SK-MEL-5 (cell line): ENCODE measurements at regions not wholly inside any gene's neighbourhood (a gene's known extent, or its start where the extent isn't known, plus 50 kb on each side); places are given as distances from the start of the nearest gene placed in this dataset.

ENCODE experiments used
- DNase-seq: peaks from one replicate; pipeline ENCODE4 v3.0.0-alpha.2; 2016; ENCODE audit warnings: low read depth, low spot score
- in situ Hi-C: cut with HindIII; loops from 2 replicates; pipeline ENCODE4 v1.10.0; 2016; ENCODE audit warnings: low sequenced_read_pairs, high pct_unique_total_duplicates, low pct_unique_long_range_greater_than_20kb

DNA sequence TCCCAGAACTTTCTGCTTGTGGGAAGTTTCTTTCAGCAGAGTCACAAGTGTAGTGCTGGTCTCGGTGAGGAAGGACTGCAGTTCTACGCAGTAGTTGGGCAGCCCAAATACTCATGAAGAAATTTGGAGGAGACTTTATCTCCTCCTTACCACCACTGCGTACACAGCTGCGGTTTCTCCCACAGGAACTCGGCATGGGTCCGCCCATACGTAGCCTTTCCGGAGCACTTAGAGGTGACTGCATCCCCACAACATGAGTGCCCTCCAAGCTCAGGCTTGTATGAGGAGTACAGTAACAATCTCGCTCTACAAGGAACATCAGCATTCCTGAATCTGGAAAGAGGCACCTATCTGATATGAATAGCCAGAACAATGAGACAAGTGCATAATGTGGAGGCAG is 549.2 kb upstream of the SEMA3D start:
- no peak for DNase-seq
- in situ Hi-C loops: no loop called here

GRCh38 chr7:85734823-85735222 is 548.0 kb upstream of the SEMA3D start:
- in situ Hi-C loops: no loop called here

DNA sequence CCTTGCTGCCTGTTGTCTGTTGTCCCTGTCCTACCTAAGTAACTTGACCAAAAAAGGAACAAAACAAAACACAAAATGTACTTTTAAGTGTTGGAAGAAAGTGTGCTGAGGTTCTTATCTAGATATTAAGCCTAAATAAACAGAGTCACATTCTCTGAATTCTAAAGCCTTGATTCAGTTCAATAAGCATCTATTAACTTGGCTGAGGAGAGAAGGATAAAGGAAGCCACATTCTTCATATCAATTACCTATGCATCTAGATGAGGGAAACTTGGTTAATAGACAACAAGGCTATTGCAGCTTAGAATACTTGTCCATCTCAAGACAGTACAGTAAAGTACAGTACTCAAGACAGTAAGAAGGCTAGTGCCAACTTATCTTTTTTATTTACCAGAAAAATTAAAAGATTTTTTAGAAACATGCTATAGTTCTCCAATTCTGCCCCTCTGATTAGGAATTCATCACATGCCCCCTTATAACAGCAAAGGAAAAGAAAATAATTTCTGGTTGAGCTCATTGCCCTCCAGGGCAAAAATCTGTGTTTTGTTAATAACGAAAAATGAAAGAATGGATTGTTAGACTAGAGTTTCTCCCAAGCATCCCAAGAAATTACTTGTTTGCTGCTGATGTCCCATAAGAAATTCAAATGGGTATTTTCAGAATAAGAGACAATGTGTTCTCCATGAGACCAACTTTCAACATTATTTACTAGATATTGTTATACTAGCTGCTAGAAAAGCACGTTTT is 546.5 kb upstream of the SEMA3D start:
- peak; percentile 22 for DNase-seq
- in situ Hi-C loops: no loop called here

More at GRCh38 chr7:85734823-85735222, 548.0 kb upstream of the SEMA3D start:
- DNase-seq: no peak

GRCh38 chr7:85730012-85730411 is 543.2 kb upstream of the SEMA3D start:
- DNase-seq: peak; percentile 55
- in situ Hi-C loops: no loop called here

- no peak for DNase-seq
- in situ Hi-C loops: no loop called here
Observed at GRCh38 chr7:85725026-85725425, 538.2 kb upstream of the SEMA3D start.

DNA sequence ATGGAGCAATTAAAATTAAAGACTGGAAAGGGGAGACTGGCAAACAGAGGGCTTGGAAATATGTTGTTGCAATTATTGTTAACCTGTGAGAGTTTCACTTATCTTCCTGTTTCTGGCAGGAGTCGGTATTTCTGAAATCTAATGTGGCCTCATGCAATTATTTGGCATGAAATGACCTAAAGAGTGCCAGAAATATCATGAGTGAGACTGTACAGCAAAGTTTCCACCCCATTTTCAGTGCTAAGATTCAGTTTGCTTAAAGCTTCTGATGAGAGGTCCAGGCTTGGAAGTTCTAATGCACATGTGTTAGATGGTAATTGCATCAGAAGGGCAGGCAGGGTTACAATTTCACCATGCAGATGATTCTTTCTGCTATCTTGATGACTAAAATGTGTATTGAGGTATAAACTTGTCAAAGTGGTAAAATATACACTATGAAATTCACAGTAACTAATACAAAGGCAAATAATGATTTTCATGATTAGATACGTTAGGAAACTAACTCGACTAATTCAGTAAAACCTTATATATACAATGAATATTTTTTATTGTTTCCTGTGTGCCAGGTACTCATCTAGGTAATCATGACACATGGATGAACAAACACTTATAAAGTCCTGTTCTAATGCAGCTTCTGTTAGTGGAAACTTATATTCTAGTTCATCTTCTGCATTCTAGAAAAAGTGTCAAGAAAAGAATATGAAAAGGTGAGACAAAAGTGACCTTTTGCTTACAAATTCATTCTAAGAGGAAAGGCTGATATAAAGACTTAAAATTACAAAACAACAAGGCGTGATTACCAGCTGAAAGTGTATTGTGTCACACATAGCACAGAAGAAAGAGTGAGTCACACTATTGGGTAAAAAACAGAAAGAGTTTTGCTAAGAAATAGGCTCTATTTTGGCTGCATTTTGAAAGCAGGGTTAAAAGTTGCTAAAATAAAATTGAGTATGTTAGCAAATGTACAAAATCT is 533.4 kb upstream of the SEMA3D start:
- no peak for DNase-seq
- in situ Hi-C loops: no loop called here

DNA sequence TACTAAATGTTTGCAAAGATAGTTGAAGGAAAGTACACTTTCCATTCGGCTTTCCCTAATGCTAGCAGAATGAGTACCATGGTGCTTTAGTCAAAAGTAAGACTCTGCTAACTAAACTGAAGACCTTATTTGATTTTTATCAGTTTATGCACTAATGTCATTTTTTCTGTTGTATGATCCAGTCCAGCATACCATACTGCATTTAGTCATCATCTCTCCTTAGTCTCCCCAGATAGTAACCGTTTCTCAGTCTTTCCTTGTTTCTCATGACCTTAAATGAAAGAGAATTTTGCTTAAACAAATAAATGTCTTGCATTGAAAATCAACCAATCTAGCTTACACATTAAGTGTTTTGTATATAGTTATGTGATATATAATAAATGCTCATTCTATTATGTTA is 529.5 kb upstream of the SEMA3D start:
- no peak for DNase-seq
- in situ Hi-C loops: no loop called here

- in situ Hi-C loops: no loop called here
- no peak for DNase-seq
Observed at GRCh38 chr7:85714951-85715350, 528.1 kb upstream of the SEMA3D start.

DNA sequence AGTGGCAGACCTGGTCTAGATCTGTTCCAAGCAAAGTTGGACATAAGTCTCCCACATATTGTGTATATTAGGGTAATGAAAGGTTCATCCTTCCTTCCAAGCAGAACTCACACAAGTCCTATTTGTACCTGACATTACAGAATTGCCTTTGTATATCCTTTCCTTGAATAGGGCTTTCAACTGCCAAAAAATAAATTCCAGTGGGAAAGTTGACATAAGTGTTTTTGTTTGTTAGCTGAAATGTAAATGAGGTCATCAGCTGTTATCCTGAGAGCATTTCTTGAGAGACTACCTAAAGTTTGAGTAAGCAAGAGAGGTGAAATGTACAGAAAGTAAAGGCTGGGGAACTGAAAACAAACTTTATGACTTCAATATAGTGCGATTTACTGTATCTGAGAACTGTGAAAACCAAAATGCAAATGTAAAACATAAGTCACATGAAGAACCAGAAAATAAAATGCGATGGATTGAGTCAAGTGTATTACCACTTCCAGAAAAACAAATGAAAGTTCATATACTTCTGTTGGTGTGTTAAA is 527.3 kb upstream of the SEMA3D start:
- peak; percentile 60 for DNase-seq
- in situ Hi-C loops: no loop called here

- DNase-seq: no peak
- in situ Hi-C loops: no loop called here
Observed at GRCh38 chr7:85713171-85713570, 526.3 kb upstream of the SEMA3D start.

DNA sequence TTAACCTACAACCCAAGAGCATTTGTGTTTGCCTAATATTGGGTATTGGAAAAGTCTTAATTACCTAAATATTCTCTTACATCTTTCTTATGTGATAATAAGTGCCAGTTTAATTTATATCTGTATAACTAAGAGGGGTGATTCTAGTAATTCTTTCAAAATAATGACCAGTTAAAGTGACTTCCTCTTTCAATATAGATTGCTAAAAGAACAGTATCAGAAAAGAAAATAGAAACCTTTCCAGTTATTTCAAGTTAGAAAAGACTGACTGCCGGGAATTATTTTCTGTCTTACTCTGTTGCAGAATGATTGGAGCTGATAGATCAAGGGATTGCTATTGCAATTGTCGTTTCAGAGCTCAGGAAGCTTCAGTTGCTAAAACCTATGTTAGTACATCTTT is 525.0 kb upstream of the SEMA3D start:
- in situ Hi-C loops: no loop called here
- DNase-seq: no peak

DNA sequence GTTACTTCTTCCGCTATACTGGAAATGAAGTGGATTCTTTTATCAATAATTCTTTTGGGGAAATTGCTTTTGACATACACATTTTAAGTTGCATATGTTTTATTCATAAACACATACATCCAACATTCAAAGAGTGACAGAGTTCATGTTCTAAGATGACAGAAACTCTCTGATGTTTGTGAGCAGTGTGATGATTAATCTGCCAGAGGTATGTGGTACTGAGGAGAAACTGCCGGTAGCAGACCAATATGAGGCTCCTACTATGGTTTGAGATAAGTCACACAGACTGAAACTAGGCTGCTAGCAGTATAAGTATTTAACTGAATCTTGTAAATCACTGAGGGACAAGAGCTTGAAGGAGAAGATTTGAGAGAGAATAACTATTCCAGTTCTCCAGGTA is 524.1 kb upstream of the SEMA3D start:
- no peak for DNase-seq
- in situ Hi-C loops: no loop called here

- no peak for DNase-seq
- in situ Hi-C loops: no loop called here
Observed at GRCh38 chr7:85708221-85708620, 521.4 kb upstream of the SEMA3D start.

- DNase-seq: no peak
- in situ Hi-C loops: no loop called here
Observed at GRCh38 chr7:85705076-85705475, 518.2 kb upstream of the SEMA3D start.

- in situ Hi-C loops: no loop called here
- DNase-seq: no peak
Observed at GRCh38 chr7:85703251-85704010, 516.6 kb upstream of the SEMA3D start.

DNA sequence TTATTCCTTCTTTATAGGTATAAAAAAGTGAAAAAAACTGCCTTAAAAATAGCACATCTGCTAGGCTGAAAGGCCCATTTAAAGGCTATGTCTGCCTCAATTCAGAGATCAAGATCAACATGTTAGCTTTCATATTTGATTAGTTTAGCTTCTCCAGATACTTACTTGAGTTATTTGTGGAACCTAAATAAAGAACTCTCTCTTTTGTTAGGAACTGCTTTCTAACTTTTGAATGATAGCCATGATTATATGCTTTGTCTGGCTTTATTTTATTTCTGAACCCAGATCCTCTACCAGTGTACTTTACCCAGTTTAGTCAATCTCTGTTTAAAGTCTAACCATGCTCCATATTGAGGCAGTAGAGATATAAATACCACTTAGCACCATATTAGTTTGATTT is 515.5 kb upstream of the SEMA3D start:
- in situ Hi-C loops: no loop called here
- DNase-seq: no peak

DNA sequence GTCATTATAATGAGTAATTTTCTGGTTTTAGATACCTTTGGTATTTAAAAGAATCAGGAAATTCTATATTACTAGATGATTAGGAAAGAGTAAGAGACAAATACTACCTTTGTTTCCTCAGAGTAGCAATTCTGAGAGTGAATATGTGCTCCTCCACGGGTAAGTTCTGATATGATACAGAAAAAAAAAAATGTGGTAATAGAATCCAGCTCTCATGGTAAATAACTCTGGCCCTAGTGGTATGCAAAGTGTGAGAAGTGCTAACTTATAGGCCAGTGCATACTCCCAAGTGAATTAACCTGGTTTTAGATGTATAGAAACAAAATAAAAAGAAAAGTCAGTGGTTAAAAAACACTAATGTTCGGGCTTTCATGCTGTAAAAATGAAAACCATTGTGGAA is 512.6 kb upstream of the SEMA3D start:
- in situ Hi-C loops: no loop called here
- DNase-seq: peak; percentile 45

GRCh38 chr7:85695533-85695932 is 508.7 kb upstream of the SEMA3D start:
- in situ Hi-C loops: no loop called here
- peak; percentile 67 for DNase-seq
